IMR-90 (cell line): ENCODE measurements at regions not wholly inside any gene's neighbourhood (a gene's known extent, or its start where the extent isn't known, plus 50 kb on each side); places are given as distances from the start of the nearest gene placed in this dataset.

Experiments
- ATAC-seq: fragments of 200-7000 bp; cut with Tn5 transposase; 2 replicates; pipeline ENCODE4 v1.9.1; 2020; ENCODE audit warnings: low read depth, mild to moderate bottlenecking, moderate library complexity
- BruUV-seq: library from RNA; stranded (reverse); fragments of 400-500 nt; replicated peaks from 2 replicates; lab custom pipeline; 2021; lab: Mats Ljungman, UMichigan
- CTCF ChIA-PET: fragments of 300-600 bp; formaldehyde crosslinking; extraction: SDS; loops from one replicate; lab custom pipeline; 2021; ENCODE audit warnings: antibody characterized with exemption; lab: Yijun Ruan, JAX
- POLR2A ChIA-PET: fragments of 300-600 bp; sonication (Branson Sonifier 250); formaldehyde crosslinking; loops from one replicate; lab custom pipeline; 2022; ENCODE audit warnings: antibody characterized with exemption; ENCODE audit not compliant: unreplicated experiment; lab: Charles Lee
- DNase-seq: peaks from one replicate; pipeline ENCODE4 v3.0.0; 2013
- H2AFZ ChIP-seq: replicated peaks from 2 replicates; pipeline ENCODE3; 2013; ENCODE audit warnings: low read length, mild to moderate bottlenecking; ENCODE audit not compliant: poor library complexity
- H2AK5ac ChIP-seq: 2 replicates; pipeline ENCODE4 v1.6.1; 2013; ENCODE audit warnings: low read depth, low read length, inconsistent platforms
- H2AK9ac ChIP-seq: replicated peaks from 2 replicates; pipeline ENCODE3; 2013; ENCODE audit warnings: mild to moderate bottlenecking, low read depth, low read length, moderate library complexity; ENCODE audit not compliant: poor library complexity
- H2BK120ac ChIP-seq: 2 replicates; pipeline ENCODE4 v1.6.1; 2013; ENCODE audit warnings: low read depth, low read length, inconsistent platforms
- H2BK15ac ChIP-seq: 3 replicates; pipeline ENCODE4 v1.6.1; 2013; ENCODE audit warnings: low read depth, low read length, inconsistent platforms
- H2BK20ac ChIP-seq: 2 replicates; pipeline ENCODE4 v1.6.1; 2013; ENCODE audit warnings: low read depth, mild to moderate bottlenecking, inconsistent platforms, low read length, moderate library complexity
- H2BK5ac ChIP-seq: 2 replicates; pipeline ENCODE4 v1.6.1; 2013; ENCODE audit warnings: mild to moderate bottlenecking, low read depth, low read length, inconsistent platforms; ENCODE audit not compliant: poor library complexity, severe bottlenecking
- H3K14ac ChIP-seq: replicated peaks from 2 replicates; pipeline ENCODE4 v1.6.1; 2013; ENCODE audit warnings: low read depth, low read length, inconsistent platforms
- H3K18ac ChIP-seq: 2 replicates; pipeline ENCODE4 v1.6.1; 2013; ENCODE audit warnings: low read depth, low read length, control low read depth
- H3K23ac ChIP-seq: 2 replicates; pipeline ENCODE4 v1.6.1; 2013; ENCODE audit warnings: low read depth, low read length, inconsistent platforms
- H3K27ac ChIP-seq: 2 replicates; pipeline ENCODE4 v1.5.1; 2013; ENCODE audit warnings: mild to moderate bottlenecking, control low read depth, low read length; ENCODE audit not compliant: insufficient read depth
- H3K27me3 ChIP-seq: 2 replicates; pipeline ENCODE4 v1.6.1; 2013; ENCODE audit warnings: low read length; ENCODE audit not compliant: control insufficient read depth, insufficient read depth
- H3K36me3 ChIP-seq: 2 replicates; pipeline ENCODE4 v1.6.1; 2013; ENCODE audit warnings: low read length, mixed read lengths; ENCODE audit not compliant: control insufficient read depth, insufficient read depth
- H3K4ac ChIP-seq: 2 replicates; pipeline ENCODE4 v1.6.1; 2013; ENCODE audit warnings: low read depth, low read length, inconsistent platforms
- H3K4me1 ChIP-seq: 2 replicates; pipeline ENCODE4 v1.6.1; 2013; ENCODE audit warnings: low read length, mixed read lengths; ENCODE audit not compliant: control insufficient read depth, insufficient read depth
- H3K4me2 ChIP-seq: 2 replicates; pipeline ENCODE4 v1.6.1; 2013; ENCODE audit warnings: low read depth, mild to moderate bottlenecking, control low read depth, low read length, moderate library complexity
- H3K4me3 ChIP-seq: 2 replicates; pipeline ENCODE4 v1.5.1; 2013; ENCODE audit warnings: low read depth, mild to moderate bottlenecking, control low read depth, low read length, moderate library complexity; ENCODE audit not compliant: insufficient read depth
- H3K56ac ChIP-seq: 2 replicates; pipeline ENCODE4 v1.6.1; 2013; ENCODE audit warnings: low read length, inconsistent platforms; ENCODE audit not compliant: insufficient read depth; ENCODE audit errors: extremely low read depth
- H3K79me1 ChIP-seq, 2 experiments: 2 replicates each; pipeline ENCODE4 v1.6.1; 2013; ENCODE audit warnings: low read length in 2 of 2, inconsistent platforms in 1 of 2, low read depth in 1 of 2
- H3K9ac ChIP-seq: 2 replicates; pipeline ENCODE4 v1.6.1; 2013; ENCODE audit warnings: low read depth, low read length, control low read depth
- H3K9me1 ChIP-seq: 2 replicates; pipeline ENCODE4 v1.6.1; 2013; ENCODE audit warnings: low read length, inconsistent platforms; ENCODE audit not compliant: insufficient read depth
- H3K9me3 ChIP-seq: 2 replicates; pipeline ENCODE4 v1.6.1; 2013; ENCODE audit warnings: low read length; ENCODE audit not compliant: control insufficient read depth, insufficient read depth
- H4K20me1 ChIP-seq: 2 replicates; pipeline ENCODE4 v1.6.1; 2013; ENCODE audit warnings: low read length, inconsistent platforms; ENCODE audit not compliant: insufficient read depth
- H4K5ac ChIP-seq: 2 replicates; pipeline ENCODE4 v1.6.1; 2013; ENCODE audit warnings: mild to moderate bottlenecking, low read depth, low read length, control low read depth
- H4K8ac ChIP-seq, 2 experiments: 2 replicates each; pipeline ENCODE4 v1.6.1; 2013; ENCODE audit warnings: low read depth in 2 of 2, low read length in 2 of 2, control low read depth in 1 of 2, inconsistent platforms in 1 of 2
- H4K91ac ChIP-seq: 2 replicates; pipeline ENCODE4 v1.6.1; 2013; ENCODE audit warnings: low read depth, low read length, inconsistent platforms; ENCODE audit not compliant: insufficient read depth
- BHLHE40 ChIP-seq: fragments of 150-350 bp; IDR thresholded peaks from 2 replicates; pipeline ENCODE4 v1.6.1; 2016; ENCODE audit warnings: mild to moderate bottlenecking, low read depth, low read length
- CEBPB ChIP-seq: IDR thresholded peaks from 2 replicates; pipeline ENCODE4 v1.6.1; 2012; ENCODE audit warnings: low read depth, low read length, improper control_type of control experiment
- RCOR1 ChIP-seq: IDR thresholded peaks from 2 replicates; pipeline ENCODE4 v1.6.1; 2012; ENCODE audit warnings: mild to moderate bottlenecking, low read length, improper control_type of control experiment; ENCODE audit not compliant: insufficient replicate concordance
- SMC3 ChIP-seq: fragments of 150-350 bp; IDR thresholded peaks from 2 replicates; pipeline ENCODE4 v1.6.1; 2016; ENCODE audit warnings: low read depth, mild to moderate bottlenecking, antibody characterized with exemption, low read length, moderate library complexity
- WGBS, 2 experiments: methylation state at CpG; one replicate each; pipeline versions ENCODE4 v1.1.5 to v1.1.7; 2013; ENCODE audit warnings: missing lambda C conversion rate in 2 of 2; ENCODE audit not compliant: insufficient read length in 1 of 2; ENCODE audit errors: extremely low coverage in 2 of 2; 5-methylcytosine and 5-hydroxymethylcytosine counted together
- dilution Hi-C: fragments of 300-500 bp; cut with HindIII; formaldehyde crosslinking; loops from one replicate; pipeline ENCODE4 v1.14.3; 2018; ENCODE audit warnings: low sequenced_read_pairs; ENCODE audit not compliant: unreplicated experiment
- in situ Hi-C: fragments of 300-500 bp; cut with MboI; formaldehyde crosslinking; loops from 3 replicates; pipeline ENCODE4 v1.14.3; 2019; ENCODE audit warnings: low sequenced_read_pairs, inconsistent platforms, mixed read lengths
- intact Hi-C: fragments of 100-400 bp; cut with micrococcal nuclease; formaldehyde crosslinking; loops from 2 replicates; pipeline ENCODE4 v1.10.0; 2022

DNA sequence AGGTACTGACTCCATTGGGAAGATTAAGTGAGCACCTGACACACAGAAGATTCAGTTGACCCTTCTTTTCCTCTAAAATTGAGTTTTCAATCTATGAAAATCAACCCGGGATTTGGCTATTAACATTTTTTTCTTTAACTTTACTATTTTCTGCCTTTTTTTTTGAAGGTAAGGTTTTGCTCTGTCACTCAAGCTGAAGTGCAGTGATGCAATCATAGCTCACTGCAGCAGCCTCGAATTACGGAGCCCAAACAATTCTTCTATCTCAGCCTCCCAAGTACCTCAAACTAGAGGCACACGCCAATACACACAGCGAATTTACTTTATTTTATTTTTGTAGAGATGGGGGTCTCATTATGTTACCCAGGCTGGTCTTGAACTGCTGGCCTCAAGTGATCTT is 1029.5 kb downstream of the MCTP2 start:
- H3K18ac ChIP-seq: peak overlapping the region; percentile 65; the same call in 1 of the 2 replicates
- BruUV-seq: no TSS peak
- no peak overlapping the region for H2BK5ac ChIP-seq
- intact Hi-C loops (loop anchor here (10.0 kb wide), 1 partner anchor 404 kb away; no protein-coding TSS in a partner anchor), in situ Hi-C loops (loop anchor here (25.0 kb wide), 1 partner anchor 1976 kb away; no protein-coding TSS in a partner anchor), dilution Hi-C loops (no loop called here)
- CTCF ChIA-PET: interaction anchor here (1.3 kb wide), 1 partner anchor 25 kb away, joined by 5 read pairs; no protein-coding TSS in a partner anchor
- no peak overlapping the region for H3K9ac ChIP-seq
- peak; percentile 47; the same call in 1 of the 2 replicates for TF ChIP-seq CEBPB
- TF ChIP-seq SMC3: no peak
- TF ChIP-seq BHLHE40: no peak
- no peak for TF ChIP-seq RCOR1
- no peak overlapping the region for H3K4me2 ChIP-seq
- H3K79me1 ChIP-seq: no peaks in the 10 kb centered on the region; a peak in 1 of 4 replicates
- H3K14ac ChIP-seq: no peak overlapping the region
- H2BK120ac ChIP-seq: no peak overlapping the region
- peaks cover 18% of the 10 kb centered on the region for H3K4me1 ChIP-seq
- no CpG with 5 or more reads among the region's 5 CpGs for WGBS, 2 experiments
- no peak for ATAC-seq
- POLR2A ChIA-PET: interaction anchor here (0.6 kb wide), 1 partner anchor 26 kb away, joined by 7 read pairs; no protein-coding TSS in a partner anchor
- H2BK15ac ChIP-seq: no peak overlapping the region
- no peaks in the 10 kb centered on the region for H4K20me1 ChIP-seq
- H3K27ac ChIP-seq: no peak overlapping the region
- no peak overlapping the region for H2AK9ac ChIP-seq
- DNase-seq: no peak
- no peak overlapping the region; the same call in 1 of the 2 replicates for H3K4ac ChIP-seq
- H2AK5ac ChIP-seq: peak overlapping the region; percentile 57; the same call in 1 of the 2 replicates
- H2AFZ ChIP-seq: no peak overlapping the region
- H3K36me3 ChIP-seq: no peaks in the 10 kb centered on the region
- peak overlapping the region; percentile 51; the same call in 1 of the 2 replicates for H4K5ac ChIP-seq
- no peaks in the 10 kb centered on the region for H3K9me3 ChIP-seq
- H3K56ac ChIP-seq: no peak overlapping the region
- H3K4me3 ChIP-seq: no peak overlapping the region
- H2BK20ac ChIP-seq: peak overlapping the region; percentile 33
- H4K8ac ChIP-seq: no peak overlapping the region; a peak in 1 of 4 replicates
- no peak overlapping the region for H3K23ac ChIP-seq
- H3K9me1 ChIP-seq: peaks cover 5% of the 10 kb centered on the region
- H3K27me3 ChIP-seq: no peaks in the 10 kb centered on the region
- no peak overlapping the region for H4K91ac ChIP-seq
